Head of caudate nucleus (tissue), 42 donors: ENCODE measurements at regions not wholly inside any gene's neighbourhood (a gene's known extent, or its start where the extent isn't known, plus 50 kb on each side); places are given as distances from the start of the nearest gene placed in this dataset.
"Not testable (repeated sequence)": the region's sequence is repeated elsewhere in the genome, so short reads cannot be mapped to it uniquely, and the experiment has no call there.

Experiments
- DNase-seq, 42 donors: peaks; one replicate each; pipeline versions ENCODE4 v3.0.0 to v3.0.0-alpha.2; 2020 to 2021; ENCODE audit warnings: mixed read lengths in 7 of 42
- intact Hi-C: fragments of 100-400 bp; cut with DNase I; formaldehyde crosslinking; loops from one replicate; pipeline ENCODE4 v1.15.0; 2022

DNA sequence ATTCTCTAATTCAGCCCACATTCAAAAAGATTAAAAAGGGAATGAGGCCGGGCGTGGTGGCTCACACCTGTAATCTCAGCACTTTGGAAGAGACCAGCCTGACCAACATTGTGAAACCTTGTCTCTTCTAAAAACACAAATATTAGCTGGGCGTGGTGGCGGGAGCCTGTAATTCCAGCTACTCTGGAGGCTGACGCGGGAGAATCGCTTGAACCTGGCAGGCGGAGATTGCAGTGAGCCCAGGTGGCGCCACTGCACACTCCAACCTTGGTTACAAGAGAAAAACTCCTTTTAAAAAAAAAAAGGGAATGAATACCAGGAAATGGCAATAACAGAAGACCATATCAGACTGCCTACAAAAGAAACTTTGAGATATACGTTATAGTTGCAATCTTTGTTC is 1244.5 kb downstream of the PCDH9 start:
- intact Hi-C loops = no loop called here
- DNase-seq = no peak

DNA sequence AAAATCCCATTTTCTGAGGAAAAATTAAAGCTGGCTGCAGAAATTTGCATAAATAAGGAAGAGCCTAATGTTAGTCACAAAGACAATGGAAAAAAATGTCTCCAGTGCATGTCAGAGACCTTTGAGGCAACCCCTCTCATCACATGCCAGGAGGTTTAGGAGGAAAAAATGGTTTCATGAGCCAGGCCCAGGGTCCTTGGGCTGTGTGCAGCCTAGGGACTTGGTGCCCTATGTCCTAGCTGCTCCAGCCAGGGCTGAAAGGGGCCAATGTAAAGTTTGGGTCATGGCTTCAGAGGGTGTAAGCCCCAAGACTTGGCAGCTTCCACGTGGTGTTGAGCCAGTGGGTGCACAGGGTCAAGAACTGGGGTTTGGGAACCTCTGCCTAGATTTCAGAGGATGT is 1252.6 kb downstream of the PCDH9 start:
- no peak for DNase-seq

DNA sequence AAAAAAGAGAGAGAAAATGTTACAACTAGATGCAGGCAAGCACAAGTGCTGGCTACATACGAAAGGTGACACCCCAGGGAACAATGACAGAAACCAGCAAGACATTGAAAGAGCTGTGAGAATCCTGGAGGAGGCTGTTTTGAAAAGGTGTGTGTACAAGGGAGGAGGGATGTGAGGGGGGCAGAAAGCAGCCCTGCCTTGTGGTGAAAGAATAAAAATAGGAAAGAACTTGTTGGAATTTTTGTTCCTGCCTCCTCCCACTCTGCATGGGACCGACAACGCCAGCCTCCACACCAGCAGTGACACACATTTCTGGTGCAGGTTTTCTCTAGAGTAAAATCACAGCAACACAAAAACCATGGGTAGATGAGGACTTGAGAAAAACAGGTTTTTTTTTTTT is 1258.6 kb downstream of the PCDH9 start:
- peak in 38 of 42 donors; percentile 3 to 85 (median 54) for DNase-seq

More for the DNA sequence above, 1252.6 kb downstream of the PCDH9 start:
- intact Hi-C loops = no loop called here

DNA sequence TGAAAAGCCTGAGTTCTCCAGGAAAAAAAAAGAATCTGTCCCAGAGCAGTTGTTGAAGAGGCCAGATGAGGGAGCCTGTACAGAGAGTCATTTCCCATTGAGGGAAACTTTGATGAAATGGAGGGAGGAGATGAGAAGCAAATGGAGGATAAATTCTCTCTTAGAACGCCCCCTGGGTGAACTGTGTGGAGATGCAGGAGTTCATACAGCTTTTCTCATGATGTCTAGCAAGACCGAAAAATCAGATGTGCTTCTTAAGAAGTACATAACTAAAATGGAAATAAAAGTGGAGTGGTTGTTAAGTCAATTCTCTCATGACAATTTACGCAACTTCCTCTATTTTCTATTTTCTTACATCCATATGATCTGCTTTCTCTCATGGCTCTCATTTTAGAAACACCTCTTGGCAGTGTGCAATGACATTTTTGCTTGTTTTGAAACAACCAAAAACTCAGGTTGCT is 1263.1 kb downstream of the PCDH9 start:
- intact Hi-C loops = no loop called here
- no peak for DNase-seq

More for the DNA sequence above, 1258.6 kb downstream of the PCDH9 start:
- intact Hi-C loops = no loop called here

DNA sequence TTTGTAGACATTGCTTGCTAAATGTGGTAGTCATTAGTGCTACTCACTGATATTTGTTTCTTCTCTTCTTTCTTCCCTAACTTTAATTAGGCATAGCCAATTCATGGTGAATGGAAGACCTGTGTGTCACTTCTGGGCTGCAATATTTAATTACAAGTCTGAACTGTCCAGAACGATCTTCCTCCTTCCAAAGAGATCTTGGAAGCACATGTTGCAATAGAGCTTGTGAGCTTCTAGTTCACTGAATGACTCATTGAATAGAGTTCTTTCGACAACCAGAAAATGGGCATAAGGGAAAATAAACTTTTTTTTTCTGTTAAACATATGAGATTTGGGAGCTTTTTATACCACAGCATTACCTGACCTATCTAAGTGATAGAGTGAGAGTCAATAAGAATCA is 1264.6 kb downstream of the PCDH9 start:
- no peak for DNase-seq
- intact Hi-C loops = no loop called here

DNA sequence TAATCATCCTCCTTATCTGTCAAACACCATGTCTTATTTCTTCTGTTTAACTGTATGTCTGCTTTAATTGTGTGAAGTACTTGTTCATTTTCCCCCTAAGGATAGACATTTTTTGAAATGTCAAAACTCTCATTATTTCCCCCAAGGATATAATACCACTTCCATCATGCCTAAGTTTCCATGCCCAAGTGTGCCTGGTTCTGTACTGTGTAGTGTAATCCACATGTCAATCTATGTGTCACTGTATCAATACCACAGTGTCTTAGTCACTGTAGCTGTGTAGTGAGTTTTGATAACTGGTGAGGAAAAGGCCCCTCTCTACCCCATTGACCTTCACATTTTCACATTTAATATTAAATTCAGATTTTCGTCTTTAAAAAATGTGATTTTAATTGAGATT is 1265.5 kb downstream of the PCDH9 start:
- no peak for DNase-seq
- intact Hi-C loops = no loop called here

DNA sequence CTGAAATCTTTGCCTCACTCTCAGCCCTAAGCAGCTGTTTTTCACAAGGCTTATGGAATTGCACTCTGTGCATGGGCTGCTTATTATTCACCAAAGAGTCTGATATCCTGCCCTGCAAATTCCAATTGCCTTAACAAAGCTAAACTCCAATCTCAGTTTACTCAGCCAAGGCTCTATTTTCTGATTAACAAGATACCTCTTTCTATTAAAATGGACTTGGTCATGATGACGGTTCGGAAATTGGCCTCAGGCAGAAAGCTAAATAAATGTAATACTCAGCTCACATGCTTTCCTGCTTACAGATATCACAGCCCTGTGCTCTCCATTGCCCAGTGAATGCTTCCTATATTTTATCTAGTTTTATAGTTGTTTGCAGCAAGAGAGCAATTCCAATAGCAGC is 1270.8 kb downstream of the PCDH9 start:
- DNase-seq = no peak
- intact Hi-C loops = no loop called here

DNA sequence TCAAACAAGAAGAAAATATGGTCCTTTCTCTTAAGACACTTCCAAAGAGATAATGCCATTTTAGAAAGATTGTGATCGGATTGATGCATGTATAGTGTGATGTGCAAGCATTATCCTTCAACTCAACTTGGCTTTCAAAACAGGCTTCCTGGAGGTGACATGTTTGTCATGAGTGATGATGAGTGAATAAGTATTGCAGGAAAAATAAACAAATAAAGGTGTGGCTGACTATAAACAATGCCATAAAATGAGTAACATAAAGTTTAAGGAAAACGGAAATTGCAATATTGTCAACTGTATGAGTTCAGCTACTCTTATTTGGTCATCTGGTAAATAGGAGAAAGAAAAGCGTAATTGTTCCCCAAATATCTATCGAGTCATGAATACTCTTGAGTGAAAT is 1283.7 kb downstream of the PCDH9 start:
- no peak for DNase-seq
- intact Hi-C loops = no loop called here

DNA sequence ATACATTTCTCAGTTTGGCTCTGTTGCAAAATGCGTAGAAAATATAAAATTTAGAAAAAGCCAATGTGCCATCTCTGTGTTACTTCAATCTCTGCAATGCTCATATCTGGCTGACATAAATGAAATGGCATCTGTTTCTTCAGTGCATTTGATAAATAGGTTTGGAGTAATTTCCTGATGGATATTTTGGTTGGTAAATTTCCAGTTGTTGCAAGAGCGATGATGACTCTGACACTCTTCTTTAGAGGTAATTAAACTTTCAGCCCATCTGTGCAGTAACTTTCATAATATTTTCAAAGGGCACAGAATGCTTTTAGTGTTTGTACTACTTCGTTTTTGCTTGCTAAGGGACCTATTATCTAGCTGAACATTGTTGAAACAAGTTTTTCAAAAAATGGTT is 1286.4 kb downstream of the PCDH9 start:
- intact Hi-C loops = no loop called here

DNA sequence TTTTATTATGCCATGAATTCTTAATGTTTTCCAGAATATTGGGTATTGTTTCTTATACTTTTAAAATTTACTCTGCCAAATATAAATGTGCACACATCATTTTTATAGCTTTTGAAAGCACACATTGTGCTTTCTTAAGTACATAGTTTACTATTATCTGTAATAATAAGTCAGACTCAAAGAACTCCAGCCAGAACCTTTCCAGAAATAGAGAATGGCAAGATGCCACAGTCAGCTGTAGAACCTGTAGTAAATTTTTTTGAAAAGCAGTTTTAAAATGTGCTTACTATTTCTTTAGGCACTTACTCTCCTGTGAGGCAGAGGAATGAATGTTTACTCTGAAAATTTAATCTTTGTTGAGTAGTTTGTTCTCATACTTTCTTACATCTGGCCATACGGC is 1287.1 kb downstream of the PCDH9 start:
- intact Hi-C loops = no loop called here
- no peak for DNase-seq

More for the DNA sequence above, 1286.4 kb downstream of the PCDH9 start:
- DNase-seq = no peak

DNA sequence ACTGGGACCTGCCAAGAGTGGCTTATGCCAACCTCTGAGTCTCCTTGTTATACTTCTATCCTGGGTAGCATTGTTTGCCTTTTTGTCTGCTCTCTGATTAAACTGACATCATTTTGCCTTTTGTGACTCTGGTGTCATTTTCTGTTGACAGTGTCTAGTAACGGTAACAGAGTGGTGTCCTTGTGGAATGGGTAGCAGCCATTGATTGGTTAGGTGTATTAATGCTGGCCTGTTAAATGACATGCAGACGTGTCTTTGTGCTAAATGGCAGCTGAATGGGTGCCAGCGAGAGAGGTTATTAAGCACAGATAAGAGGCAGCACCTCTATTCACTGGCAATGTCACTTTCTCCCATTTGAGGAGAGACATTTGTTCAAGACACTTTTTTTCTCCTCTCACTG is 1289.4 kb downstream of the PCDH9 start:
- DNase-seq = no peak
- intact Hi-C loops = no loop called here

DNA sequence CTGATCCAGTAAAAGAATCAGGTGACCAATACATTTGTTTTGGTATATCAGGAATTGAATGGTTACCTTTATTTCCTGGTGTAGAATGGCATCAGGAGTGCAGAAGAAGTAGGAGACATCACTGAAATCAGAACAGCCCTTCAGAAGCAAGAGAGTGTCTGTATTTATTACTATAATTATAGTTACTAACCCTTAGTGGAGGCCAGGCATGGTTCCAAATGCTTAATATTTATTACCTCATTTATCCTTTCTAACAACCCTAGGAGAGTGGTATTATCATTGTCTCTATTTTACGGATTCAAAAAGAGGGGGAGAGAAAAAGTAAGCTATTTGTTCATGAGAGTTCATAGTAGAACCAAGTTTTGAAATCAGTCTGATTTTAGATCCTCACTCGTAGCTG is 1292.9 kb downstream of the PCDH9 start:
- no peak for DNase-seq
- intact Hi-C loops = no loop called here

DNA sequence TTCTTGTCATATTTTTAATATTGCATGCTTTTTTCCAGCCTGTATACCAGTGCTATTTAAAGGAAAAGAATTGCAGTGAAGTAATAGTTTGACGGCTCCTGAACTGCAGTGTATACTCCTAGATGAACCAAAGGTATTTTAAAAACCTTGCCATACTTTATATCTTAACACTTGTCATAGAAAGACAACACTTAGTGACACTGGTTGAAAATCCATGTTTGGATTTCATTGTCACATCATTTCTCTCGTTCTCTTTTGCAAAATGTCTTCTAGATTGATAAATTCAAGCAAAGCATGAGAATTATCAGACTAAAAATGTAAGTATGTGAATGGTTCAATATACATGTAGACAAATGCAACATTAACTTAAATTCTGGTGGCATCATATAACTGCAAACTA is 1293.9 kb downstream of the PCDH9 start:
- intact Hi-C loops = no loop called here
- DNase-seq = no peak

DNA sequence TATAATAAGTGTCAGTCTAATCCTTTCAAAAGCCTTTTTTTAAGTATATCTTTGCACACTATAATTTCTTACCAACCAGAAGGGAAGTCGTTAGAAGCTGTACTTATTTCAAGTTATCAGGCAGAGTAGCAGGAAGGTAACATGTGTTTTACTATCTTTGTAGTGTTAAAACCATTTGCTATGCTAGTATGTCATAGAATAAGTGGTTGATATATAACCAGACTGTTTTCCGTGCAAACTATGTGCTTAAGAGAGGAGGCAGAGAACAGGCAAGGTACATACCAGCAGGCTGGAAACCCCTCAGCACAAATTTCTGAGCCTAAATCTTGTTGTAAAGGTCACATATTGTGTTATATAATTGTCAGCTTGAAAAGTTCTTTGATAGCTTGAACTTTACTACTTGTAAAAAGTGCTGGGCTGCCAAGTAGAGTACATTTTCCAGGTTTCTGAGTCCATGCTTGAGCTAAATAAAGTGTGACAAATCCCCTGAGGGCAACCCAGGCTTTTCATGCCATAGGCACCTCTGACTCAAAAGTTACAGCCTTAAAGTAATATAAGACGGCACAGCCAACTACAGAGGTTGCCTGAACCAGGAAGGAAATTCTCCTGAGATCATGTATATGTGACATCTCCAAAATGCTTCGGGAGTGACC is 1297.4 kb downstream of the PCDH9 start:
- no peak for DNase-seq
- intact Hi-C loops = no loop called here

DNA sequence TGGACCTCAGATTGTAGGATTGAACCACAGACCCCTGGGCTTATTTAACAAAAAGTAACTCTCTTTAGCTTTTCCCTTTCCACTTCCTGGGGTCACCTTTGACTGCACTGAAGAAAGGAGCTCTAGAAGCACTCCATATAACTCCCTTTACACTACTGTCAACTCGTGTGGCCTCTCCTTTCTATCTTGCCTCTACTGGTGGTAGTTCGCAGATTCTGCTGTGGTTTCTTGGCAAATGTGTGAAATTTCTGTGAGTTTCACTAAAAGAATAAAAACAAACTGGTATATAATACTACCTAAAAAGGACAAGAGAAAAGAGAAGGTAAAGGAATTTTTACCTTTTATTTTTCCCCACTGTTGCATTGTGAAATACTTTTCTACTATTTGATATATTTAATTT is 1298.1 kb downstream of the PCDH9 start:
- no peak for DNase-seq
- intact Hi-C loops = no loop called here

DNA sequence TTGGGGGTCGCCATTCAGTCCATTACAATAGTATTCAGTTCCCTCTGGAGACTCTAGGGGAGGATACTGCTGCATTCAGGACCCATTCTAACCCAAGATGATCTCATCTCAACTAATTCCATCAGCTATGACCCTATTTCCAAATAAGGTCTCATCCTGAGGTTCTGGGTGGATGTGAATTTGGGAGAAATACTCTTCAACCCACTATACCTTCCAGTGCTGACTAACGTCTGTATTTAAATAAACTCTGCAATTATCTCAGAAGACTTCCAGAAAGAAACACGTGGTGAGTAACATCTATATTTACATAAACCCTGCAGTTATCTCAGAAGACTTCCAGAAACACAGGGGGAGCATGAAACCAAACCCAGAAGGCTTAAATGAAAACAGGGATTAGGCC is 1300.7 kb downstream of the PCDH9 start:
- DNase-seq = no peak
- intact Hi-C loops = no loop called here

DNA sequence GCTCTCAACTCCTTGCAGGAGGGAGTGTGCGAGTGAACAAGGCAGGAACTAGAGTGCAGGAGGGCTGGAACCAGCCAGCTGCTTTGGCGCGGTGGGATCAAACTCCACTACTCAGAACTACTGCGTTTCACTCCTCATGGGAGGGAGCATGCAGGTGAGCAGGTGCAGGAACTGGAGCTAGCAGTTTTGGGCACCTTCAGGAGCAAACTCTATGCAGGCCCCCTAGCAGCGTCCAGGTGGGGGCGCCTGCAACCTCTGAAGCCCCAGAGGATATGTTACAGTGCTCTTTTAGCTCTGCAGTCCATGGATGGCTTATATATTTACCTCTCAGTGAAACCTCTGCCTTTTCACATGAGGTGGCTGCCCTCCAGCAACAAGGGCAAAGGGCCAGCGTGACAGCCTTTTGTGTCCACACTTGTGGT is 1303.4 kb downstream of the PCDH9 start:
- intact Hi-C loops = no loop called here
- DNase-seq = peak in 33 of 42 donors; percentile 4 to 67 (median 18)

DNA sequence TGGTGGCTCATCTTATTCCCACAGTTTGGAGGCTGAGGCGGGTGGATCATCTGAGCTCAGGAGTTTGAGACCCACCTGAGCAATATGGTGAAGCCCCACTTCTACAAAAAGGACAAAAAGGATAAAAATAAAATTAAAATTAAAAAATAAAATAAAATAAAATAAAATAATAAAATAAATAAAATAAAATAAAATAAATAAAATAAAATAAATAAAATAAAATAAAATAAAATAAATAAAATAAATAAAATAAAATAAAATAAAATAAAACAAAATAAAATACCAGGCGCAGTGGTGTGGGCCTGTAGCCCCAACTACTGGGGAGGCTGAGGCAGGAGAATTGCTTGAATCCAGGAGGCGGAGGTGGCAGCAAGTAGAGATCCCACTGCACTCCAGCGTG is 1307.3 kb downstream of the PCDH9 start:
- DNase-seq, intact Hi-C loops: not testable (repeated sequence)

DNA sequence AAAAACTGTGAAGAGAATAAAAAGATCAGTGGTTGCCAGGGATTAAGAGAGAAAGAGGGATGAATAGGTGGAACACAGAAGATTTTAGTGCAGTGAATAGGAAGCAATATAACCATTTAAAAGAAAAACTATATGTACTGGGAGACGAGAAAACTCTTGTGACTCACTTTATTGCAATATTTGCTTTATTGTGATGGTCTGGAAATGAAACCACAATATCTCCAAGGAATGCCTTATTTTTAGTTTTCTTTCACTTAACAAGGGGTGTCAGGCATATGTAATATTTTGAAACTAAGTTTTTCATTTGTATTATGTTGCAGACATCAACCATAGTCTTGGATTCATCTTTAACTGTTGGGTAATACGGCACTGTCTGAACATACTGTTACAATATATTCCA is 1308.2 kb downstream of the PCDH9 start:
- intact Hi-C loops = no loop called here
- DNase-seq = no peak

DNA sequence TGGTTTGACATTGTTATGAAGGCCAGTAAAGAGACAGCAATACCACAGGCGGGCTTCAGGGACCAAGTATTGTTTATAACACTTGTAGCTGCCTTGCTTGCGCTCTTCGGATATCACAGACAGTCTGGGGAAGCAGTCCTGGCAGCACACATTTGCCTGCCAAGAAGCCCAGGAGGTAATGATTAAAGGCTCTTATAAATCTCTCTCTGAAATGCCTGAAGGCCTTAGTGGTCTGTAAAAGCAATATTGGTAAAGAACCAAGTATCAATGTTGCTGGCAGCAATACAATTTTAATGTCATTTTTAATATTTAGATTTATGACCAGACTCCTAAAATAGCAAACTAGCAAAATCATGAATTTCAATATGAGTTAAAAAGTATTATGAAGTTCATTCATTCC is 1312.4 kb downstream of the PCDH9 start:
- intact Hi-C loops = no loop called here
- DNase-seq = no peak

DNA sequence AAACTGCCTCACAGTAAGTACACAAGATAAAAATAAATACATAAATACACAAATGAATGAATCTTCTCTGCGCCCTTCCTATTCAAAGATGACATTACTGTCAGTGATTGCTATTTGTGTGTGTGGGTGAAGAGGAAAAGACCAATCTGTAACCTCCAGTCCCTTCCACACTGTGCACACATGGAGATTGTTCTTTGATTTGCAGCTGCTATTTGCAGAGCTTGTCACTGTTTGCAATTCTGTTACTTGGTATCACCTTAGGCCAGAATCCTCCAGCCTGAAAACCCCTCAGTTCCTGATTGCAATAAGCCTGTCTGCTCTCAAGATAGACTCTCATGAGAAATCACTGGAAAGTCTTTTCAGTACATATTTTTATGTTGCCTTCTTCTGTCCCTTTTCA is 1314.9 kb downstream of the PCDH9 start:
- intact Hi-C loops = no loop called here
- no peak for DNase-seq

DNA sequence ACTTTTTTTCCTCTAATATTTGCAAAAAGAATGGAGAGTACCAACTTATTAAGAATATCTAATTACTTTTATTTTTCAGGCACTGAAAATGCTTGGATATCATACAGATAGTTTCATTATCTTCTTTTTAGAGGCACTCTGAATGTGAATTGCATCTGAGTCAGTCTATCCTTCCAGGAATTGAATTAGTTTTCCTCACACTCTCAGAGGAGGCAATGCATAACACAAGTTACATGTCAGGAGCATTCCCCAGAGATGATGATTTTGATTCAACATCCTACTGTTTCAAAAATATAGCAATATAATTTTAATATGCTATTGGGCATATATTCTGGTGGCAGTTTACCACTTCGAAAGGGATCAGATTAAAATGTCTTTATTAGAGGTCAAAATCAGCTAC is 1315.4 kb downstream of the PCDH9 start:
- no peak for DNase-seq
- intact Hi-C loops = no loop called here
